ENCODE measurements at regions not wholly inside any gene's neighbourhood (a gene's known extent, or its start where the extent isn't known, plus 50 kb on each side); places are given as distances from the start of the nearest gene placed in this dataset.

- no peak for DNase-seq
Observed at GRCh38 chr12:24557738-24558137, 391.2 kb downstream of the BCAT1 start.

DNA sequence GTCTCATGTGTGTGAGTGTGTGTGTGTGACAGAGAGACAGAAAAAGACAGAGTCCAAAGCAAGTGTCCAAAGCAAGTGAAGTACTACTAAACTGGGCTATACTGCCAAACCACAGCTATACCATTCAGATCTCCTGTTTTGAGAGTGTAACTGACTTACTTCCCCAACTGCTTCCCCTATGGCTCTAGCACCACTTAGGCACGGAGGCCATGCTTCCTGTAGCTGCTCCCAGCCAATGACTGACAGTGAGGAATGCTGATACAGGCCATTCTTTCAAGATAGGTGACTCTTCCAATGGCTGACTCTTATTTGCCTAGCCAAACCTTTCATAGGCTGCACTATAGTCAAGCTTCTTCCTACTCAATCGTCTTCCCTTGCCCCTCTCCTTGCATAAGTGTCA, 393.2 kb downstream of the BCAT1 start:
- no peak overlapping the region for H3K4me3 ChIP-seq (ENCODE audit: low read length)
- intact Hi-C loops (cut with DNase I): no loop called here
- WGBS: 67% methylated on average over 2 of the region's 2 CpGs
- DNase-seq (no peak), ATAC-seq (no peak)
- no peaks in the 10 kb centered on the region for H3K9me3 ChIP-seq (ENCODE audit: control insufficient read depth, low read length)
- no peaks in the 10 kb centered on the region for H3K4me1 ChIP-seq (ENCODE audit: control insufficient read depth, insufficient read depth, low read length)
- H3K27me3 ChIP-seq (ENCODE audit: control insufficient read depth, insufficient read depth): no peaks in the 10 kb centered on the region
- no peak overlapping the region for H3K27ac ChIP-seq (ENCODE audit: low read length)

More at GRCh38 chr12:24557738-24558137, 391.2 kb downstream of the BCAT1 start:
- WGBS: 93% methylated on average over 1 of the region's 1 CpG
- Histone ChIP-seq H3K4me1 (ENCODE audit: control insufficient read depth, insufficient read depth, low read length) (no peaks in the 10 kb centered on the region), H3K9me3 (ENCODE audit: control insufficient read depth, low read length) (no peaks in the 10 kb centered on the region), H3K27ac (ENCODE audit: low read length) (no peak overlapping the region), H3K4me3 (ENCODE audit: low read length) (no peak overlapping the region), H3K27me3 (ENCODE audit: control insufficient read depth, insufficient read depth) (no peaks in the 10 kb centered on the region)
- ATAC-seq: no peak
- intact Hi-C loops (cut with DNase I): no loop called here

DNA sequence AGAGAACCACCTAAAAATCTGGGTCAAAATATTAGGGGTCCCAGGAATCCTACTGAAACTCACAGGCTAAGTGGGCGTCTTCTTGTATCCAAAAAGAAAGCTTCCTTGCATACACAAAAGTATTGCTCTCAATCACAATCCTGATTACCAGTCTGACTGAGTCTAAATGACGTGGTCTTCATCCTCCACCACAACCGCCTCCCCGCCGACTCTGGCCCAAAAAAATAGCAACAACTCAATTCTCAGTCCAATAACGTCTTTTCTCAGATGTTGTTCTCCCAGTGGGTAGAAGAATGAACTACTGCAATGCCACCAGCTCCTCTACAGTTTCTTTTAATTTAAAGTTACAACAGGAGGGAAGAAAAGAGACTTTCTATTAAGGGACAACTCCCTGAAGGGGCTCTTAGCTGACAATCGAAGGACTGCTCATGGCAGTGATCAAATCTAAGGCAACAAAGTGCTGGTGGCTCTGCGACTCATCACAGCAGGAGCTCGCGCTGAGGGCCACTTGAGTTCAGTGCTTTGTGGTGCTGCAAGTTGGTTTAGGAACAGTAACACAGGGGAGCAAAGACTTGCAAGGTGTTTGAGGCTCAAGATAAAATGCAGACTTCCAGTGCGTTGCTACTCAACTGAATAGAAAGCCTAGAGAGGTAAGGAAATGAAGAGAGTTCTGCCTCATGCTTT, 394.1 kb downstream of the BCAT1 start:
- WGBS: 65% methylated on average over 11 of the region's 11 CpGs

GRCh38 chr12:24553259-24553658, 395.6 kb downstream of the BCAT1 start:
- no peak for ATAC-seq
- Histone ChIP-seq H3K9me3 (ENCODE audit: control insufficient read depth, low read length) (no peaks in the 10 kb centered on the region), H3K27ac (ENCODE audit: low read length) (no peak overlapping the region), H3K27me3 (ENCODE audit: control insufficient read depth, insufficient read depth) (no peaks in the 10 kb centered on the region), H3K4me3 (ENCODE audit: low read length) (no peak overlapping the region), H3K4me1 (ENCODE audit: control insufficient read depth, insufficient read depth, low read length) (no peaks in the 10 kb centered on the region)
- intact Hi-C loops (cut with DNase I): no loop called here
- no peak for DNase-seq
- whole genome bisulfite sequencing: 81% methylated on average over 3 of the region's 3 CpGs

More for the DNA sequence above, 394.1 kb downstream of the BCAT1 start:
- Histone ChIP-seq H3K9me3 (ENCODE audit: control insufficient read depth, low read length) (no peaks in the 10 kb centered on the region), H3K27ac (ENCODE audit: low read length) (no peak overlapping the region), H3K4me3 (ENCODE audit: low read length) (no peak overlapping the region), H3K27me3 (ENCODE audit: control insufficient read depth, insufficient read depth) (no peaks in the 10 kb centered on the region), H3K4me1 (ENCODE audit: control insufficient read depth, insufficient read depth, low read length) (no peaks in the 10 kb centered on the region)
- ATAC-seq (peak; percentile 20 to 24), DNase-seq (no peak)
- intact Hi-C loops (cut with DNase I): no loop called here

DNA sequence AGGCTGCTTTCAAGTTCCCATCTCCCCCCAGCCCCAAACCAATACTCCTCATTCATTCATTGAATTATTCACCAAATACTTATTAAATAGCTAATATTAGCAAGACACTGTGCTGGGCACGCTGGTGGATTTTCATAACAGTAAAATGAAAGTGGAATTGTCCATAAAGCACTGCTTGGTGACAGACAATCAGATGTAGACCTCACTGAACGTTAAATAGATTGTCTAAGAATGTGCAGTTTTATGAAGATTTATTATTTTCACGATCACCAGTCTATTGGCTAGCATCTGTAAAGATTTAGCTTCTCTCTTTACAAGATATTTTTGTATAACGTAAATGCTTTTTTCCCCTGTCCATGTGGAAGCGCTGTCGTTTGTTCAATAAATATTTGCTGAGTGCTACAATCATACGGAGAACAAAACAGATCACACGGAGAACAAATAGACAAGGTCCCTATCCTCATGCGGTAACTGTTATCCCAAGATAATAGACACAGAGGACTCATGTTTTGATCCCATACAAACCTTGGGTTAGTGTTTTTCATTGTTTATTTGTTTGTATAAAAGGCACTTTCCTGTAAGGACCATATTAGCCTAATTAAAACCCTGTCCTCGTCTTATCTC, 397.6 kb downstream of the BCAT1 start:
- intact Hi-C loops (cut with DNase I): no loop called here
- no peaks in the 10 kb centered on the region for H3K9me3 ChIP-seq (ENCODE audit: control insufficient read depth, low read length)
- DNase-seq (no peak), ATAC-seq (no peak)
- peak overlapping the region; percentile 25 for H3K4me3 ChIP-seq (ENCODE audit: low read length)
- no peaks in the 10 kb centered on the region for H3K27me3 ChIP-seq (ENCODE audit: control insufficient read depth, insufficient read depth)
- 67% methylated on average over 10 of the region's 10 CpGs for WGBS
- H3K27ac ChIP-seq (ENCODE audit: low read length): no peak overlapping the region
- H3K4me1 ChIP-seq (ENCODE audit: control insufficient read depth, insufficient read depth, low read length): no peaks in the 10 kb centered on the region

DNA sequence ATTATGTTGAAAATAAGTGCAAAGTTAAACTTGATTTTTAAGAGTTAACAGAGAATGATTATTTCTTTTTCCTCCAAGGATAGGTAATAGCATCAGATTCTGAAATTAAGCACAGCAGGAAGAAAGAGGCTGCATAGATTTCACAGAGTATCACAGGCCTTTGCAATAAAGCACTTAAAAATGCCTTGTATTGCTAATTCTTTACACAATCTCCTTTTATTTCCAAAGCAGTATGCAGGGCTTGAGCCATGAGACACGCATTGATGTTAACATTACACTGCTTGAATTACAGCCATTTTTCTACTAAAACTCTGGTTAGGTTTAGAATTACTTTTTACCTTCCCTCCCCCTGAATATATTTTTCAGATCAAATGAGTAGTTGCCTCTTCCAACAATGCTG, 398.3 kb downstream of the BCAT1 start:
- ATAC-seq (no peak), DNase-seq (no peak)
- H3K4me1 ChIP-seq (ENCODE audit: control insufficient read depth, insufficient read depth, low read length): no peaks in the 10 kb centered on the region
- no peaks in the 10 kb centered on the region for H3K9me3 ChIP-seq (ENCODE audit: control insufficient read depth, low read length)
- H3K4me3 ChIP-seq (ENCODE audit: low read length): no peak overlapping the region
- 72% methylated on average over 1 of the region's 1 CpG for WGBS
- no peaks in the 10 kb centered on the region for H3K27me3 ChIP-seq (ENCODE audit: control insufficient read depth, insufficient read depth)
- H3K27ac ChIP-seq (ENCODE audit: low read length): no peak overlapping the region
- intact Hi-C loops (cut with DNase I): no loop called here

DNA sequence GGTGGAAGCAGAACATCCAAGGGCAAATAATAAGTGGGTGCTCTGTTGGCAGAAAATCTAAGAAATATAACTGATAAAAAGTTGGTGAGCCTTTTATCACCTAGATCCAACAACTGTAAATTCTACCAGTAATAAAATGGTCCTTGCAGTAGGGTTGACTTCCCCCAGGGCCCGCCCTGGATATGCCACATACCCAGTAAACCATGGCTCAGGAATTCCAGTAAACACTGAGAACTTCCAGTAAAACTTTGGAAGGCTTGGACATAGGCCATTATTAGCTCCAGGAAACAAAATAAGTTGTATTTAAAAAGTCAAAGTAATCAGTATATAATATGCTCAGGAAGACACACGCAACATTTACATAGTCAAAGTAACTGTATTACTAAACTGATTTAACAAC, 402.2 kb downstream of the BCAT1 start:
- WGBS: 93% methylated on average over 2 of the region's 2 CpGs
- no peak for ATAC-seq
- intact Hi-C loops (cut with DNase I): no loop called here

GRCh38 chr12:24546084-24546483, 402.8 kb downstream of the BCAT1 start:
- intact Hi-C loops (cut with DNase I): no loop called here
- Histone ChIP-seq H3K27ac (ENCODE audit: low read length) (no peak overlapping the region), H3K4me1 (ENCODE audit: control insufficient read depth, insufficient read depth, low read length) (no peaks in the 10 kb centered on the region), H3K27me3 (ENCODE audit: control insufficient read depth, insufficient read depth) (no peaks in the 10 kb centered on the region), H3K4me3 (ENCODE audit: low read length) (no peak overlapping the region), H3K9me3 (ENCODE audit: control insufficient read depth, low read length) (no peaks in the 10 kb centered on the region)
- DNase-seq (no peak), ATAC-seq (no peak)
- 80% methylated on average over 2 of the region's 2 CpGs for WGBS

More for the DNA sequence above, 402.2 kb downstream of the BCAT1 start:
- no peak for DNase-seq
- Histone ChIP-seq H3K27ac (ENCODE audit: low read length) (no peak overlapping the region), H3K4me1 (ENCODE audit: control insufficient read depth, insufficient read depth, low read length) (no peaks in the 10 kb centered on the region), H3K4me3 (ENCODE audit: low read length) (no peak overlapping the region), H3K27me3 (ENCODE audit: control insufficient read depth, insufficient read depth) (no peaks in the 10 kb centered on the region), H3K9me3 (ENCODE audit: control insufficient read depth, low read length) (no peaks in the 10 kb centered on the region)

- no peaks in the 10 kb centered on the region for H3K9me3 ChIP-seq (ENCODE audit: control insufficient read depth, low read length)
- intact Hi-C loops (cut with DNase I): no loop called here
- no peak for DNase-seq
Observed at GRCh38 chr12:24544368-24544767, 404.5 kb downstream of the BCAT1 start.

GRCh38 chr12:24541193-24541871, 407.6 kb downstream of the BCAT1 start:
- no peak for ATAC-seq
- no peaks in the 10 kb centered on the region for H3K9me3 ChIP-seq (ENCODE audit: control insufficient read depth, low read length)
- H3K4me3 ChIP-seq (ENCODE audit: low read length): no peak overlapping the region
- DNase-seq: no peak
- H3K27ac ChIP-seq (ENCODE audit: low read length): no peak overlapping the region
- H3K27me3 ChIP-seq (ENCODE audit: control insufficient read depth, insufficient read depth): no peaks in the 10 kb centered on the region
- no peaks in the 10 kb centered on the region for H3K4me1 ChIP-seq (ENCODE audit: control insufficient read depth, insufficient read depth, low read length)
- 74% methylated on average over 5 of the region's 5 CpGs for WGBS
- intact Hi-C loops (cut with DNase I): no loop called here

More at GRCh38 chr12:24544368-24544767, 404.5 kb downstream of the BCAT1 start:
- H3K27me3 ChIP-seq (ENCODE audit: control insufficient read depth, insufficient read depth): no peaks in the 10 kb centered on the region
- no peak overlapping the region for H3K27ac ChIP-seq (ENCODE audit: low read length)
- no peak overlapping the region for H3K4me3 ChIP-seq (ENCODE audit: low read length)
- H3K4me1 ChIP-seq (ENCODE audit: control insufficient read depth, insufficient read depth, low read length): no peaks in the 10 kb centered on the region
- no peak for ATAC-seq

- Histone ChIP-seq H3K4me1 (ENCODE audit: control insufficient read depth, insufficient read depth, low read length) (peaks cover under 1% of the 10 kb centered on the region), H3K9me3 (ENCODE audit: control insufficient read depth, low read length) (no peaks in the 10 kb centered on the region), H3K4me3 (ENCODE audit: low read length) (no peak overlapping the region), H3K27ac (ENCODE audit: low read length) (no peak overlapping the region), H3K27me3 (ENCODE audit: control insufficient read depth, insufficient read depth) (no peaks in the 10 kb centered on the region)
- intact Hi-C loops (cut with DNase I): no loop called here
- ATAC-seq: no peak
- 88% methylated on average over 3 of the region's 3 CpGs for WGBS
- no peak for DNase-seq
Observed at GRCh38 chr12:24539646-24540045, 409.3 kb downstream of the BCAT1 start.
